Lower leg skin (tissue), 3 donors: ENCODE measurements at regions not wholly inside any gene's neighbourhood (a gene's known extent, or its start where the extent isn't known, plus 50 kb on each side); places are given as distances from the start of the nearest gene placed in this dataset.

Source experiments
- CTCF ChIP-seq, 3 donors: fragments of 450-650 bp; IDR thresholded peaks; one replicate each; pipeline ENCODE4 v1.5.1; 2016; ENCODE audit warnings: antibody characterized with exemption in 3 of 3, mild to moderate bottlenecking in 3 of 3, moderate library complexity in 2 of 3
- POLR2A ChIP-seq, 2 donors: fragments of 450-650 bp; IDR thresholded peaks; one replicate each; pipeline ENCODE4 v1.6.1; 2016 to 2017; ENCODE audit warnings: antibody characterized with exemption in 2 of 2, mild to moderate bottlenecking in 1 of 2, moderate library complexity in 1 of 2

GRCh38 chr1:239575113-239575512, 188.7 kb downstream of the CHRM3 start:
- TF ChIP-seq CTCF (IDR thresholded peaks at IDR 0.05) (no peak), POLR2A (IDR thresholded peaks at IDR 0.05) (no peak)
